ENCODE measurements at regions not wholly inside any gene's neighbourhood (a gene's known extent, or its start where the extent isn't known, plus 50 kb on each side); places are given as distances from the start of the nearest gene placed in this dataset.

DNA sequence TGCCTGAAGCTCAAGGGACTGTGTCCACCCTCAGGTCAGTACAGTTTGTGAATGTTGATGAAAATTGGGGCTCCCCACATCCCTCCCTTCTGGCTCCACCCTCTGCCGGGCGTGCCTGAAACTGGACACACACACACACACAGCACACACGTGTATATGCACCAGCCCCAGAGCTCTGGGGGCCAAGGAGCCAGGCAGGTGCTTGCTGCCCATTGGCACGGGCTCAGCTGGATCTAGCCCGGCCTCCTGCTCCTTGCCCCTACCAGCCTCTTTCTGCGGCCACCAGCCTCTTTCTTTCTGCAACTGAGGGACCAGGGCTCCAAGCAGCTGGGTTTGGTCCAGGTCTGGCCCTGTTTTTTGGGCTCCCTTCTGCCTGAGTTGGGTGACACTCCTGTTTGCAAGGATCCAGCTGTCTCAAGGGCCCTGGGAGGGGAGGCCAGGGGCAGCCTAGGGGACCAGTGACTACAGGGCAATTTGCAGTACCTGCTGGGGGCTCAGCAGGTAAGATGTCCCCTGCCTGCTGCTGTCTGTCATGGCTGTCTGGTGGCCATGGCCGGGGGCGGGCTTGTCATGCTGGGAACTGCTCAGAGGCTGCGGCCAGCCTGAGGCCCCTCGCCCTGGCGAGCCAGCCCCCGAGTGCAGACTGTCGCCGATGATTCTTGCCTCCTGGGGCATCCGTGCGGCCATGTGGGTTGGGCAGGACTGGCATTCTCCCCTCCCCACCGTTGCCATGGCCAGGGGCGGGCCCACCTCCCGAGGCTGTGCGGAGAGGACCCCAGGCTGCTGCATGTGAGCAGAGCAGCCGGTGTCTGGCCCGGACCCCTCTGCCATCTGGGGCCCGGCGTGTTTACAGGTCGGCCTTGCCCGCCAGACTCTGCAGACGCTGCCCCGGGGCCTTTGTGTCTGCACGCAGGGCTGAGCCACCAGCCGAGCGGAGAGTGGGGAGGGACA, 51.5 kb upstream of the PPARA start:
- TF ChIP-seq CTCF (IDR thresholded peaks at IDR 0.05; ENCODE audit: low read depth, low read length) (no peak), EZH2phosphoT487 (IDR thresholded peaks at IDR 0.05; ENCODE audit: low read depth) (no peak)
